OCI-LY3 (cell line): ENCODE measurements at regions not wholly inside any gene's neighbourhood (a gene's known extent, or its start where the extent isn't known, plus 50 kb on each side); places are given as distances from the start of the nearest gene placed in this dataset.
A peak's percentile ranks its signal among the peaks of the same experiment; 100 is the strongest.

Source experiments
- H2AFZ ChIP-seq: fragments of 200-600, 300-600 bp; shearing (Covaris generic); 2 replicates; pipeline ENCODE4 v1.6.0; 2014; ENCODE audit warnings: antibody characterized with exemption, low read depth, low read length
- H3K27ac ChIP-seq: fragments of 200-600, 300-600 bp; sonication (generic); 2 replicates; pipeline ENCODE4 v1.5.1; 2014; ENCODE audit warnings: mild to moderate bottlenecking, low read length, moderate library complexity, mixed read lengths
- H3K27me3 ChIP-seq: fragments of 200-600, 300-600 bp; sonication (generic); 2 replicates; pipeline ENCODE4 v1.6.1; 2014; ENCODE audit warnings: low read depth, low read length, mixed read lengths
- H3K36me3 ChIP-seq: fragments of 200-600, 300-600 bp; sonication (generic); replicated peaks from 2 replicates; pipeline ENCODE3; 2014; ENCODE audit warnings: low read depth, low read length, mixed read lengths
- H3K4me1 ChIP-seq: fragments of 300-600, 200-600 bp; sonication (generic); 2 replicates; pipeline ENCODE4 v1.6.1; 2014; ENCODE audit warnings: low read length, mixed read lengths
- H3K4me2 ChIP-seq: fragments of 200-600, 300-600 bp; sonication (generic); 2 replicates; pipeline ENCODE4 v1.6.1; 2014; ENCODE audit warnings: low read length, mixed read lengths
- H3K4me3 ChIP-seq: fragments of 300-600, 200-600 bp; sonication (generic); 2 replicates; pipeline ENCODE4 v1.5.1; 2014; ENCODE audit warnings: antibody characterized with exemption, mild to moderate bottlenecking, low read length, moderate library complexity
- H3K79me2 ChIP-seq: fragments of 300-600, 200-600 bp; shearing (Covaris generic); 2 replicates; pipeline ENCODE4 v1.6.1; 2014; ENCODE audit warnings: mild to moderate bottlenecking, low read length, mixed read lengths
- H3K9ac ChIP-seq: fragments of 300-600, 200-600 bp; shearing (Covaris generic); 2 replicates; pipeline ENCODE4 v1.6.0; 2014; ENCODE audit warnings: mild to moderate bottlenecking, low read length, moderate library complexity
- H3K9me3 ChIP-seq: fragments of 200-600, 300-600 bp; shearing (Covaris generic); 2 replicates; pipeline ENCODE4 v1.6.1; 2014; ENCODE audit warnings: low read length, mixed read lengths; ENCODE audit not compliant: insufficient read depth
- H4K20me1 ChIP-seq: fragments of 200-600, 300-600 bp; sonication (generic); 2 replicates; pipeline ENCODE4 v1.6.1; 2016; ENCODE audit warnings: low read length, mixed read lengths; ENCODE audit not compliant: insufficient read depth
- CTCF ChIP-seq: fragments of 200-600, 300-600 bp; sonication (generic); IDR thresholded peaks from 2 replicates; pipeline ENCODE4 v1.5.1; 2014; ENCODE audit warnings: antibody characterized with exemption, low read length, low read depth
- EZH2phosphoT487 ChIP-seq: fragments of 200-600 bp; shearing (Covaris generic); IDR thresholded peaks from 2 replicates; pipeline ENCODE4 v1.6.1; 2018; ENCODE audit warnings: antibody characterized with exemption, mixed run types, low read depth

GRCh38 chr11:119496997-119497396 lies 74.0 kb upstream of the THY1 start:
- Histone ChIP-seq H4K20me1 (no peaks in the 10 kb centered on the region), H3K36me3 (no peaks in the 10 kb centered on the region), H3K4me2 (no peak overlapping the region), H3K27ac (no peak overlapping the region), H3K27me3 (no peaks in the 10 kb centered on the region), H3K4me1 (no peaks in the 10 kb centered on the region), H3K79me2 (no peaks in the 10 kb centered on the region), H3K9ac (no peak overlapping the region), H2AFZ (no peak overlapping the region), H3K4me3 (no peak overlapping the region), H3K9me3 (no peaks in the 10 kb centered on the region)
- TF ChIP-seq CTCF, result no peak
- no peak for TF ChIP-seq EZH2phosphoT487

DNA sequence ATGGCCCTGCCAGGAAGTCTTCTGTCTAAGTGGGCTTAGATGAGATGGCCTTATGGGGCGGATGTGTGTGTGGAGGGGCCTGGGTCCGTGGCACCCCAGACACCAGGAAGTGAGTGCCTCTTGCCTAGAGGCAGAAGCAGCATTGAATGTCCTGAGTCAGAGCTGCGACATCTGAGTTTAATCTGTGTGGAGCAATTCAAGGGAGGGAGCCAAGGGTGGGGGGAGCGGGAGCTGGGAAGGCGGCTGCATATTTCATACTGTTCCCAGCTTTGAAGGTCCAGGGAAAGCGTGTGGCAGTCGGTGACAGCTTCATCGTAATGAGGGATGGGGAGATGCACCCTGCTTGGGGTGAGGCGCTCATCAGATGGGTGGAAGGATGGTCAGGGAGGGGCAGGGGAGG lies 73.5 kb upstream of the THY1 start:
- Histone ChIP-seq H4K20me1 (no peaks in the 10 kb centered on the region), H3K79me2 (no peaks in the 10 kb centered on the region), H3K4me2 (no peak overlapping the region), H3K4me1 (no peaks in the 10 kb centered on the region), H3K9ac (no peak overlapping the region), H3K27ac (no peak overlapping the region), H3K9me3 (no peaks in the 10 kb centered on the region), H3K36me3 (no peaks in the 10 kb centered on the region), H3K27me3 (no peaks in the 10 kb centered on the region), H3K4me3 (no peak overlapping the region), H2AFZ (no peak overlapping the region)
- TF ChIP-seq EZH2phosphoT487, result no peak

- Histone ChIP-seq H3K4me2 (no peak overlapping the region), H3K4me1 (no peaks in the 10 kb centered on the region), H3K27me3 (no peaks in the 10 kb centered on the region), H4K20me1 (no peaks in the 10 kb centered on the region), H3K4me3 (no peak overlapping the region), H3K9ac (no peak overlapping the region), H3K27ac (no peak overlapping the region), H3K36me3 (no peaks in the 10 kb centered on the region), H2AFZ (no peak overlapping the region), H3K79me2 (no peaks in the 10 kb centered on the region), H3K9me3 (no peaks in the 10 kb centered on the region)
- TF ChIP-seq CTCF, result no peak
- no peak for TF ChIP-seq EZH2phosphoT487
Observed at GRCh38 chr11:119493712-119494111, 70.7 kb upstream of the THY1 start.

DNA sequence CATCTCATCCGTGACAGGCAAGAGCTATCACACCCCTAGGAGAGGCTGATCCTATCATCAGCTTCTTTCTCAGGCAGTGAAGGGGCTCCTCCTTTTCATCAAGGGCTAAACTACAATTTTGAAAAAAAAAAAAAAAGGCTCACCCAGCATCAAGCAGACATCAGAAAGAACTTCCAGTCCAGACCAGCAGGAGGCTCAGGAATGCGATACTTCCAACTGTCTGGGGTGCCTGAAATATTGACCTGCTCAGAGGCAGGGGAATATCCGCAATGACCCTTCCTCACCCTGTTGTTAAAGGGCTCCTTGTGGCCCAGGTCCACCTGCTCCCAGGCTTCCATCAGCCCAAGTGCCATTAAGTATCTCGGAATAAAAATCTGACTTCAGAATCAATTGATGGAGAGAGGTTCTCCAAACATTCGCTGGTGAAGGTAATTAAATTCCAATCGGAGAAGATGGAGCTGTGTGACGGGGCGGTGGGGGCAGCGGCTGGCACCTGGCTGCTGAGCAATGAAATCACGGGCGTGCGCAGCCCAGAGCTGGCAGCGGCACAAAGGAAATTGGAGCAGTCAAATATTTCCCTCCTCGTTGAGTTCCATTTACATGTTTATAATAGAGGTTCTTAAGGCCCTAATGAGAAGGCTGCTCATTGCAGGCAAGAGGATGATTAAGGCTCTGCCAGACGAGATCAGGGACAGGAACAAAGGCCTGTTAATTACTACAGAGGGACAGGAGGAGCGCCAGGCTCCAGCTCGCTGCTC lies 69.0 kb upstream of the THY1 start:
- no peak overlapping the region for H3K27ac ChIP-seq
- H4K20me1 ChIP-seq, result no peaks in the 10 kb centered on the region
- H3K4me2 ChIP-seq, result no peak overlapping the region
- H3K79me2 ChIP-seq, result no peaks in the 10 kb centered on the region
- H3K9ac ChIP-seq, result no peak overlapping the region
- no peaks in the 10 kb centered on the region for H3K36me3 ChIP-seq
- no peak for TF ChIP-seq EZH2phosphoT487
- TF ChIP-seq CTCF, result peak; percentile 30; the same call in 1 of the 2 replicates
- no peaks in the 10 kb centered on the region for H3K27me3 ChIP-seq
- no peaks in the 10 kb centered on the region for H3K9me3 ChIP-seq
- H2AFZ ChIP-seq, result no peak overlapping the region
- H3K4me1 ChIP-seq, result no peaks in the 10 kb centered on the region
- no peak overlapping the region for H3K4me3 ChIP-seq
